ENCODE measurements at regions not wholly inside any gene's neighbourhood (a gene's known extent, or its start where the extent isn't known, plus 50 kb on each side); places are given as distances from the start of the nearest gene placed in this dataset.

DNA sequence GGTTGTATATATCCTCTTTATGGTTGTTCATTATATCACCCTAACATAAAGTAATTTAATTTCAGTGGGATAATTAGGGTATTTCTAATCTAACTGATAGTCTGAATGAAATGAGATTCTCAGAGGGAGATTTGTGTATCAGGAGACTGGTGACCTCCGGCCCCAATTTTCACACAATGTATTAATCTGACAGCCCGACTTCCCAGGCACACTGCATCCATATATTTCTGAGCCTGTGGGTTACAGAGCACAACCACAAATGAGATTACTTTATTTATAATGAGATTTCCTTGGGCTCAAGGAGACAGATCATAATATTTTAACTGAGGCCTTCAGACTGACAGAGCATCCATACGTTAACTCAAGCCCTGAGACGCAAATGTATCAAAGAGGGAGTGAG is 125.9 kb downstream of the RCN1 start (continued):
- TF ChIP-seq GABPA (tag; conservative IDR thresholded peaks at IDR 0.05; ENCODE audit: low read depth) (no peak), SIRT6 (IDR thresholded peaks at IDR 0.05; ENCODE audit: low read depth, low read length) (no peak), HEY1 (CRISPR knock-in tag; IDR thresholded peaks at IDR 0.05; ENCODE audit: borderline replicate concordance) (no peak)

DNA sequence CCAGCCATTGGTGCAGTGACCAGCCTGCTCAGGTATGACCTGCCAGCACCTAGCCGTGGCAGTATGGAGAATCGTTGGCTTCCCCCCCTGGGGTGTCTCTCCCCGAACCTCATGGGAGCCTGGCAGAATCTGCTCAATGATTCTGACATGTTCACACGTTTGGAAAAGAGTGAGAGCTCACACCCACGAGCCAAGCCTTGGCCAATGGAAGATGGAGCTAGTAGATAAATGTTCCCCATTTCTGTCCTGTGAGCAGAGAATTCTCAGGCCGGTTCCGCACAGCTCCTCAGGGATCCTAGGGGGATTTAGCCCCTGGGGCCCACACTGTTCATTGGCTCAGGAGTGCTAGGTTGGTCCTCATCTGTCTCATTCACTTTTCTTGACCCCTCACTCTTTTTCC is 128.4 kb downstream of the RCN1 start:
- intact Hi-C loops (cut with micrococcal nuclease) = no loop called here
- in situ Hi-C loops (cut with MboI) = no loop called here
- Histone ChIP-seq H3K36me3 (ENCODE audit: control insufficient read depth, insufficient read depth, low read length) (no peaks in the 10 kb centered on the region), H3K4me3 (no peak overlapping the region), H3K4me1 (replicated peaks in 1 of 2; ENCODE audit: control insufficient read depth in 2 of 2, insufficient read depth in 2 of 2, low read length in 2 of 2) (no peaks in the 10 kb centered on the region), H2AFZ (ENCODE audit: low read depth, low read length) (no peak overlapping the region), H3K27me3 (ENCODE audit: control insufficient read depth in 2 of 2, insufficient read depth in 2 of 2, low read length in 2 of 2) (peaks cover 0 to 10% of the 10 kb centered on the region in 2 experiments; a peak in 3 of 5 replicates), H3K4me2 (ENCODE audit: insufficient read depth, low read length) (no peak overlapping the region), H3K79me2 (ENCODE audit: control insufficient read depth, insufficient read depth, low read length) (no peaks in the 10 kb centered on the region), H3K27ac (ENCODE audit: extremely low read depth, low read depth, low read length) (no peak overlapping the region), H3K9ac (ENCODE audit: insufficient read depth in 1 of 2, low read depth in 2 of 2, low read length in 2 of 2) (no peak overlapping the region), H3K9me1 (ENCODE audit: control insufficient read depth, insufficient read depth, low read length) (no peaks in the 10 kb centered on the region), H3K9me3 (replicated peaks; ENCODE audit: control insufficient read depth, insufficient read depth, low read depth, low read length) (no peaks in the 10 kb centered on the region), H4K20me1 (replicated peaks; ENCODE audit: control insufficient read depth, insufficient read depth, low read length) (no peaks in the 10 kb centered on the region)
- ChIA-PET POLR2A (interaction anchor here (1.5 kb wide), 1 partner anchor 13 kb away, joined by 4 read pairs; no protein-coding TSS in a partner anchor), CTCF (ENCODE audit: low intra/inter-chr PET ratio) (no interaction called here)
- WGBS (ENCODE audit: insufficient coverage, low coverage, missing lambda C conversion rate) = 1% methylated on average over 7 of the region's 7 CpGs
- DNase-seq (ENCODE audit: extremely low read depth in 1 of 4, low spot score in 3 of 4) = no peak
- TF ChIP-seq ZNF311 (CRISPR knock-in tag; IDR thresholded peaks at IDR 0.05) = no peak
- no peak for TF ChIP-seq KAT8 (IDR thresholded peaks at IDR 0.05; ENCODE audit: low read depth)
- TF ChIP-seq FOXJ3 (CRISPR knock-in tag; IDR thresholded peaks at IDR 0.05) = no peak
- TF ChIP-seq SRSF3 (IDR thresholded peaks at IDR 0.05; ENCODE audit: insufficient read depth, low read length) = no peak
- no peak for TF ChIP-seq U2AF1 (optimal IDR thresholded peaks at IDR 0.05; ENCODE audit: low read depth, low read length)
- no peak for TF ChIP-seq DACH1 (IDR thresholded peaks at IDR 0.05; ENCODE audit: partially characterized antibody)
- no peak for TF ChIP-seq MED1 (CRISPR knock-in tag; IDR thresholded peaks at IDR 0.05; ENCODE audit: borderline replicate concordance)
- TF ChIP-seq BCL6 (CRISPR knock-in tag; IDR thresholded peaks at IDR 0.05) = no peak
- TF ChIP-seq NCOA2 (IDR thresholded peaks at IDR 0.05; ENCODE audit: partially characterized antibody in 2 of 2) = no peak
- TF ChIP-seq CHCHD3 (CRISPR knock-in tag; IDR thresholded peaks at IDR 0.05) = no peak
- TF ChIP-seq PHB2 (IDR thresholded peaks at IDR 0.05; ENCODE audit: low read depth) = no peak
- no peak for ATAC-seq
- no peak for FAIRE-seq
- BruUV-seq (replicated peaks) = no TSS peak

Data from K562 (cell line).